SK-N-SH treated with all-trans-retinoic acid at 6 μM for 48 hours (cell line): ENCODE measurements at regions not wholly inside any gene's neighbourhood (a gene's known extent, or its start where the extent isn't known, plus 50 kb on each side); places are given as distances from the start of the nearest gene placed in this dataset.
"Not testable (repeated sequence)": the region's sequence is repeated elsewhere in the genome, so short reads cannot be mapped to it uniquely, and the experiment has no call there.

Source experiments
- ATAC-seq: fragments of 200-7000 bp; cut with Tn5 transposase; 3 replicates; pipeline ENCODE4 v1.9.1; 2020; ENCODE audit warnings: mild to moderate bottlenecking, moderate library complexity
- BACH2 ChIP-seq: fragments of 250-450 bp; sonication (Bioruptor Pico); IDR thresholded peaks from 2 replicates; pipeline ENCODE4 v1.9.0; 2021; ENCODE audit warnings: mild to moderate bottlenecking, borderline replicate concordance
- CSDC2 ChIP-seq: fragments of 250-450 bp; sonication (Bioruptor Pico); IDR thresholded peaks from 2 replicates; pipeline ENCODE4 v1.5.0; 2020; ENCODE audit warnings: mild to moderate bottlenecking, moderate library complexity
- CSRNP3 ChIP-seq: fragments of 250-450 bp; sonication (Bioruptor Pico); IDR thresholded peaks from 2 replicates; pipeline ENCODE4 v1.5.1; 2021; ENCODE audit warnings: mild to moderate bottlenecking, moderate library complexity
- GLIS3 ChIP-seq: fragments of 250-450 bp; sonication (Bioruptor Pico); IDR thresholded peaks from 2 replicates; pipeline ENCODE4 v1.5.0; 2020; ENCODE audit warnings: mild to moderate bottlenecking, moderate library complexity
- ISL1 ChIP-seq: fragments of 250-450 bp; sonication (Bioruptor Pico); IDR thresholded peaks from 2 replicates; pipeline ENCODE4 v2.1.2; 2022; ENCODE audit warnings: mild to moderate bottlenecking, moderate library complexity
- OSR1 ChIP-seq: fragments of 250-450 bp; sonication (Bioruptor Pico); IDR thresholded peaks from 2 replicates; pipeline ENCODE4 v1.8.0; 2022; ENCODE audit warnings: moderate library complexity, mild to moderate bottlenecking, inconsistent platforms
- PPARA ChIP-seq: fragments of 250-450 bp; sonication (Bioruptor Pico); IDR thresholded peaks from 2 replicates; pipeline ENCODE4 v1.5.0; 2020; ENCODE audit warnings: mild to moderate bottlenecking, borderline replicate concordance
- RARB ChIP-seq: fragments of 250-450 bp; sonication (Bioruptor Pico); IDR thresholded peaks from 2 replicates; pipeline ENCODE4 v1.8.0; 2021; ENCODE audit warnings: mild to moderate bottlenecking, moderate library complexity
- TCF4 ChIP-seq: fragments of 250-450 bp; sonication (Bioruptor Pico); IDR thresholded peaks from 2 replicates; pipeline ENCODE4 v1.8.0; 2021; ENCODE audit warnings: mild to moderate bottlenecking, moderate library complexity, borderline replicate concordance
- ZC3H10 ChIP-seq: fragments of 250-450 bp; sonication (Bioruptor Pico); IDR thresholded peaks from 2 replicates; pipeline ENCODE4 v1.5.1; 2021; ENCODE audit warnings: mild to moderate bottlenecking, moderate library complexity
- ZFP3 ChIP-seq: fragments of 250-450 bp; sonication (Bioruptor Pico); IDR thresholded peaks from 2 replicates; pipeline ENCODE4 v1.5.0; 2020; ENCODE audit warnings: mild to moderate bottlenecking, moderate library complexity
- ZNF565 ChIP-seq: fragments of 450-650 bp; formaldehyde crosslinking; conservative IDR thresholded peaks from 2 replicates; pipeline ENCODE4 v1.5.0; 2020; ENCODE audit warnings: low read depth, mild to moderate bottlenecking, moderate library complexity
- ZNF70 ChIP-seq: fragments of 450-650 bp; formaldehyde crosslinking; IDR thresholded peaks from 2 replicates; pipeline ENCODE4 v1.5.0; 2020; ENCODE audit warnings: mild to moderate bottlenecking, moderate library complexity
- ZNF8 ChIP-seq: fragments of 450-650 bp; formaldehyde crosslinking; IDR thresholded peaks from 2 replicates; pipeline ENCODE4 v1.5.0; 2020; ENCODE audit warnings: mild to moderate bottlenecking, moderate library complexity
- TF ChIP-seq, protein P1 (sequence below): fragments of 250-450 bp; sonication (Bioruptor Pico); IDR thresholded peaks from 2 replicates; pipeline ENCODE4 v1.5.1; 2020; ENCODE audit warnings: low read depth, mild to moderate bottlenecking, moderate library complexity
- TF ChIP-seq, protein P2 (sequence below): fragments of 250-450 bp; sonication (Bioruptor Pico); IDR thresholded peaks from 2 replicates; pipeline ENCODE4 v1.8.0; 2020; ENCODE audit warnings: mild to moderate bottlenecking, moderate library complexity, borderline replicate concordance
- TF ChIP-seq, protein P3 (sequence below): fragments of 250-450 bp; sonication (Bioruptor Pico); IDR thresholded peaks from 2 replicates; pipeline ENCODE4 v1.5.0; 2020; ENCODE audit warnings: mild to moderate bottlenecking, moderate library complexity
- TF ChIP-seq, protein P4 (sequence below): fragments of 250-450 bp; sonication (Bioruptor Pico); IDR thresholded peaks from 2 replicates; pipeline ENCODE4 v1.8.0; 2021; ENCODE audit warnings: low read depth, mild to moderate bottlenecking, moderate library complexity, borderline replicate concordance

- no peak for ATAC-seq
- no peak for TF ChIP-seq RARB (CRISPR knock-in tag)
- TF ChIP-seq ZC3H10, result no peak
- TF ChIP-seq ISL1 (CRISPR knock-in tag), result no peak
- no peak for TF ChIP-seq PPARA (CRISPR knock-in tag)
- TF ChIP-seq TCF4 (CRISPR knock-in tag), result no peak
- no peak for TF ChIP-seq ZNF8 (CRISPR knock-in tag)
- no peak for TF ChIP-seq CSDC2 (CRISPR knock-in tag)
- no peak for TF ChIP-seq ZNF565 (CRISPR knock-in tag)
- no peak for TF ChIP-seq CSRNP3 (CRISPR knock-in tag)
- TF ChIP-seq, protein P1, sequence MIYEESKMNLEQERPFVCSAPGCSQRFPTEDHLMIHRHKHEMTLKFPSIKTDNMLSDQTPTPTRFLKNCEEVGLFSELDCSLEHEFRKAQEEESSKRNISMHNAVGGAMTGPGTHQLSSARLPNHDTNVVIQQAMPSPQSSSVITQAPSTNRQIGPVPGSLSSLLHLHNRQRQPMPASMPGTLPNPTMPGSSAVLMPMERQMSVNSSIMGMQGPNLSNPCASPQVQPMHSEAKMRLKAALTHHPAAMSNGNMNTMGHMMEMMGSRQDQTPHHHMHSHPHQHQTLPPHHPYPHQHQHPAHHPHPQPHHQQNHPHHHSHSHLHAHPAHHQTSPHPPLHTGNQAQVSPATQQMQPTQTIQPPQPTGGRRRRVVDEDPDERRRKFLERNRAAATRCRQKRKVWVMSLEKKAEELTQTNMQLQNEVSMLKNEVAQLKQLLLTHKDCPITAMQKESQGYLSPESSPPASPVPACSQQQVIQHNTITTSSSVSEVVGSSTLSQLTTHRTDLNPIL (CRISPR knock-in tag), result no peak
- no peak for TF ChIP-seq ZFP3 (CRISPR knock-in tag)
- TF ChIP-seq OSR1 (CRISPR knock-in tag), result no peak
- TF ChIP-seq, protein P2, sequence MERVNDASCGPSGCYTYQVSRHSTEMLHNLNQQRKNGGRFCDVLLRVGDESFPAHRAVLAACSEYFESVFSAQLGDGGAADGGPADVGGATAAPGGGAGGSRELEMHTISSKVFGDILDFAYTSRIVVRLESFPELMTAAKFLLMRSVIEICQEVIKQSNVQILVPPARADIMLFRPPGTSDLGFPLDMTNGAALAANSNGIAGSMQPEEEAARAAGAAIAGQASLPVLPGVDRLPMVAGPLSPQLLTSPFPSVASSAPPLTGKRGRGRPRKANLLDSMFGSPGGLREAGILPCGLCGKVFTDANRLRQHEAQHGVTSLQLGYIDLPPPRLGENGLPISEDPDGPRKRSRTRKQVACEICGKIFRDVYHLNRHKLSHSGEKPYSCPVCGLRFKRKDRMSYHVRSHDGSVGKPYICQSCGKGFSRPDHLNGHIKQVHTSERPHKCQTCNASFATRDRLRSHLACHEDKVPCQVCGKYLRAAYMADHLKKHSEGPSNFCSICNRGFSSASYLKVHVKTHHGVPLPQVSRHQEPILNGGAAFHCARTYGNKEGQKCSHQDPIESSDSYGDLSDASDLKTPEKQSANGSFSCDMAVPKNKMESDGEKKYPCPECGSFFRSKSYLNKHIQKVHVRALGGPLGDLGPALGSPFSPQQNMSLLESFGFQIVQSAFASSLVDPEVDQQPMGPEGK (CRISPR knock-in tag), result no peak
Measured at GRCh38 chr1:55876276-55877060, 661.3 kb upstream of the USP24 start.

GRCh38 chr1:55870106-55870505 lies 654.9 kb upstream of the USP24 start:
- TF ChIP-seq RARB (CRISPR knock-in tag) (no peak), ISL1 (CRISPR knock-in tag) (peak; percentile 54)
- peak; percentile 31; the same call in 2 of the 3 replicates for ATAC-seq

DNA sequence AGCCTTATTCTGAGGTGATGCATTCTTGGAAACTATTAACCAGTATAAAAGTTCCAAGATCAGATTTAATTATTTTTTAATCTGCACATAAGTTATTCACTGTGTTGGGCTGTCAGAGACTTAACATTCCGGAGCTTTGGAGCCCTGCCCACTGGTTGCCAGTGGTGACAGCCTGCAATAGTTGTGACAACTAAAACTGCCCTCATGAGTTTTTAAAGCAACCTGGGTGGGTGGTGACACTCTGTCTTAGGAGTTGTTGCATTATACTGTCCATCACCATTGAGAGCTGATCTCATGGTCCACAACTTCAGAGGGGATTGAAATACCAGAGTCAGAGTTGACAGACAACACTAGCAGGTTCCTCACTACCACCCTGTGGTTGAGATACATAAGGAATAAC lies 653.9 kb upstream of the USP24 start:
- ATAC-seq, result peak; percentile 69
- TF ChIP-seq ZNF8 (CRISPR knock-in tag), result no peak
- no peak for TF ChIP-seq ZNF70 (CRISPR knock-in tag)
- peak; percentile 36; the same call in 1 of the 2 replicates for TF ChIP-seq ISL1 (CRISPR knock-in tag)
- TF ChIP-seq, all 23 proteins: peak for 1

- peak; percentile 74 for ATAC-seq
Measured at GRCh38 chr1:55868026-55868425, 652.9 kb upstream of the USP24 start.

GRCh38 chr1:55867304-55867843 lies 652.2 kb upstream of the USP24 start:
- TF ChIP-seq BACH2 (CRISPR knock-in tag), result no peak
- no peak for TF ChIP-seq ISL1 (CRISPR knock-in tag)
- TF ChIP-seq, protein P3, sequence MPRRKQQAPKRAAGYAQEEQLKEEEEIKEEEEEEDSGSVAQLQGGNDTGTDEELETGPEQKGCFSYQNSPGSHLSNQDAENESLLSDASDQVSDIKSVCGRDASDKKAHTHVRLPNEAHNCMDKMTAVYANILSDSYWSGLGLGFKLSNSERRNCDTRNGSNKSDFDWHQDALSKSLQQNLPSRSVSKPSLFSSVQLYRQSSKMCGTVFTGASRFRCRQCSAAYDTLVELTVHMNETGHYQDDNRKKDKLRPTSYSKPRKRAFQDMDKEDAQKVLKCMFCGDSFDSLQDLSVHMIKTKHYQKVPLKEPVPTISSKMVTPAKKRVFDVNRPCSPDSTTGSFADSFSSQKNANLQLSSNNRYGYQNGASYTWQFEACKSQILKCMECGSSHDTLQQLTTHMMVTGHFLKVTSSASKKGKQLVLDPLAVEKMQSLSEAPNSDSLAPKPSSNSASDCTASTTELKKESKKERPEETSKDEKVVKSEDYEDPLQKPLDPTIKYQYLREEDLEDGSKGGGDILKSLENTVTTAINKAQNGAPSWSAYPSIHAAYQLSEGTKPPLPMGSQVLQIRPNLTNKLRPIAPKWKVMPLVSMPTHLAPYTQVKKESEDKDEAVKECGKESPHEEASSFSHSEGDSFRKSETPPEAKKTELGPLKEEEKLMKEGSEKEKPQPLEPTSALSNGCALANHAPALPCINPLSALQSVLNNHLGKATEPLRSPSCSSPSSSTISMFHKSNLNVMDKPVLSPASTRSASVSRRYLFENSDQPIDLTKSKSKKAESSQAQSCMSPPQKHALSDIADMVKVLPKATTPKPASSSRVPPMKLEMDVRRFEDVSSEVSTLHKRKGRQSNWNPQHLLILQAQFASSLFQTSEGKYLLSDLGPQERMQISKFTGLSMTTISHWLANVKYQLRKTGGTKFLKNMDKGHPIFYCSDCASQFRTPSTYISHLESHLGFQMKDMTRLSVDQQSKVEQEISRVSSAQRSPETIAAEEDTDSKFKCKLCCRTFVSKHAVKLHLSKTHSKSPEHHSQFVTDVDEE (CRISPR knock-in tag), result no peak
- TF ChIP-seq CSDC2 (CRISPR knock-in tag), result no peak
- TF ChIP-seq, protein P4, sequence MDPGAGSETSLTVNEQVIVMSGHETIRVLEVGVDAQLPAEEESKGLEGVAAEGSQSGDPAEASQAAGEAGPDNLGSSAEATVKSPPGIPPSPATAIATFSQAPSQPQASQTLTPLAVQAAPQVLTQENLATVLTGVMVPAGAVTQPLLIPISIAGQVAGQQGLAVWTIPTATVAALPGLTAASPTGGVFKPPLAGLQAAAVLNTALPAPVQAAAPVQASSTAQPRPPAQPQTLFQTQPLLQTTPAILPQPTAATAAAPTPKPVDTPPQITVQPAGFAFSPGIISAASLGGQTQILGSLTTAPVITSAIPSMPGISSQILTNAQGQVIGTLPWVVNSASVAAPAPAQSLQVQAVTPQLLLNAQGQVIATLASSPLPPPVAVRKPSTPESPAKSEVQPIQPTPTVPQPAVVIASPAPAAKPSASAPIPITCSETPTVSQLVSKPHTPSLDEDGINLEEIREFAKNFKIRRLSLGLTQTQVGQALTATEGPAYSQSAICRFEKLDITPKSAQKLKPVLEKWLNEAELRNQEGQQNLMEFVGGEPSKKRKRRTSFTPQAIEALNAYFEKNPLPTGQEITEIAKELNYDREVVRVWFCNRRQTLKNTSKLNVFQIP (CRISPR knock-in tag), result no peak
- no peak for TF ChIP-seq ZNF70 (CRISPR knock-in tag)
- no peak for TF ChIP-seq CSRNP3 (CRISPR knock-in tag)
- TF ChIP-seq OSR1 (CRISPR knock-in tag), result no peak
- ATAC-seq, result no peak

More at GRCh38 chr1:55868026-55868425, 652.9 kb upstream of the USP24 start:
- TF ChIP-seq OSR1 (CRISPR knock-in tag) (0 out of 2 replicates have a peak, but pooled peaks have one; percentile 12), GLIS3 (no peak)

- ATAC-seq, result not testable (repeated sequence)
Measured at GRCh38 chr1:55865778-55866177, 650.6 kb upstream of the USP24 start.
